ENCODE measurements at regions not wholly inside any gene's neighbourhood (a gene's known extent, or its start where the extent isn't known, plus 50 kb on each side); places are given as distances from the start of the nearest gene placed in this dataset.

- TF ChIP-seq, protein P1, sequence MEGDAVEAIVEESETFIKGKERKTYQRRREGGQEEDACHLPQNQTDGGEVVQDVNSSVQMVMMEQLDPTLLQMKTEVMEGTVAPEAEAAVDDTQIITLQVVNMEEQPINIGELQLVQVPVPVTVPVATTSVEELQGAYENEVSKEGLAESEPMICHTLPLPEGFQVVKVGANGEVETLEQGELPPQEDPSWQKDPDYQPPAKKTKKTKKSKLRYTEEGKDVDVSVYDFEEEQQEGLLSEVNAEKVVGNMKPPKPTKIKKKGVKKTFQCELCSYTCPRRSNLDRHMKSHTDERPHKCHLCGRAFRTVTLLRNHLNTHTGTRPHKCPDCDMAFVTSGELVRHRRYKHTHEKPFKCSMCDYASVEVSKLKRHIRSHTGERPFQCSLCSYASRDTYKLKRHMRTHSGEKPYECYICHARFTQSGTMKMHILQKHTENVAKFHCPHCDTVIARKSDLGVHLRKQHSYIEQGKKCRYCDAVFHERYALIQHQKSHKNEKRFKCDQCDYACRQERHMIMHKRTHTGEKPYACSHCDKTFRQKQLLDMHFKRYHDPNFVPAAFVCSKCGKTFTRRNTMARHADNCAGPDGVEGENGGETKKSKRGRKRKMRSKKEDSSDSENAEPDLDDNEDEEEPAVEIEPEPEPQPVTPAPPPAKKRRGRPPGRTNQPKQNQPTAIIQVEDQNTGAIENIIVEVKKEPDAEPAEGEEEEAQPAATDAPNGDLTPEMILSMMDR (IDR thresholded peaks at IDR 0.05; ENCODE audit: low read depth, low read length): no peak
- no peak for TF ChIP-seq POLR2A (IDR thresholded peaks at IDR 0.05; ENCODE audit: extremely low read depth, insufficient read length)
- TF ChIP-seq MAX (IDR thresholded peaks at IDR 0.05; ENCODE audit: low read depth, low read length): no peak
- no peak for TF ChIP-seq MYC (IDR thresholded peaks at IDR 0.05; ENCODE audit: low read depth, low read length)
These were observed 601.0 kb downstream of the TUSC7 start for GRCh38 chr3:117310536-117310935.
